NCI-H510A (cell line): ENCODE measurements at regions not wholly inside any gene's neighbourhood (a gene's known extent, or its start where the extent isn't known, plus 50 kb on each side); places are given as distances from the start of the nearest gene placed in this dataset.
A peak's percentile ranks its signal among the peaks of the same experiment; 100 is the strongest.

Experiments
- DNase-seq: peaks from one replicate; lab custom pipeline; 2025; lab: John Stamatoyannopoulos, UW

DNA sequence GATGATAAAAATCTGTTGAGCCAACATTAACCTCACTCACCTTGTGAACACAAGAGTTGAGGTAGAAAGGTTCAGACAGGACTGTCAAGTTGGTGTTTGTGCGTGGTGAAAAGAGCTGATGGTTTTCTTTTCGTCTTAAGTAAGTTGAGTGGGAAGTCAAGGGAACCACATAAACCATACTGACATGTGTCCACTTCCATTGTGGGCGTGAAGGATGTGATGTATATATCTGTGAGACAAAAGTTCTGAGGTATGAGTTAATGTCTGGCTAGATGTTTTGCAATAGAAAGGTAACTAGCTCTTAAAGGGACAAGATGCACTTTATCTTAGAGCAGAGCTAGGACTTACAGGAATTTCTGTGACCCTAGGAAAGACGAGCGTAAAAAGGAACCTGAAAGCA lies 1272.1 kb upstream of the ADGRB3 start:
- DNase-seq, result no peak

DNA sequence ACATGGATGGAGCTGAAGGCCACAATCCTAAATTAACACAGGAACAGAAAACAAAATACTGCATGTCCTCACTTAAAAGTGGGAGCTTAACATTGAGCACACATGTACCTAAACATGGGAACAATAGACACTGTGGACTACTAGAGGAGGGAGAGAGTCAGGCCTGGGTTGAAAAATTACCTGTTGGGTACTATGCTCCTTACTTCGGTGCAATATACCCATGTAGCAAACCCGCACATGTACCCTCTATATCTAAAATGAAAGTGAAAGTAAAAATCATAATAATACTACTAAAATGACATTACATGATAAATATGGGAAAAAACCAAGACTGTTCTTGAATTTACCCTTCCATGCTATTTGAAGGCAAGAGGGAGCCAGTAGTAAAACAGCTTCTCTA lies 1273.8 kb upstream of the ADGRB3 start:
- no peak for DNase-seq

DNA sequence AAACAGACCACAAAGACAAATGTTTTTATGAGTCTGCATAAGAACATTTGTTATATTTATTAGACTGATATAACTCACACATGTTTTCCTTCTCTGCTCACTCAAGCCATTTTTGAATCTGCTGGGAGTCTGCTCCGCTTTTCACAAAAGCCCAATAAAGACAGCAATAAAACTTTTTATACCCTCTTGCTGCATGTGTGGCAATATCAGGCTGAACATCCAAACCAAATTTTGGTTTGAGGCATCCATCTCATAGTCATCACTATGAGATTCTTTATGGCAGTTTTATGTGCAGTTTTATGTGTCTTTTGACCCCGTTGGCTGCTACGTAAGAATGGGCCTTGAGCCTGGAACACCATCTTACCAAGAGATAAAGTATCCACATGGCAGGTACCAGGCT lies 1276.8 kb upstream of the ADGRB3 start:
- DNase-seq, result no peak

DNA sequence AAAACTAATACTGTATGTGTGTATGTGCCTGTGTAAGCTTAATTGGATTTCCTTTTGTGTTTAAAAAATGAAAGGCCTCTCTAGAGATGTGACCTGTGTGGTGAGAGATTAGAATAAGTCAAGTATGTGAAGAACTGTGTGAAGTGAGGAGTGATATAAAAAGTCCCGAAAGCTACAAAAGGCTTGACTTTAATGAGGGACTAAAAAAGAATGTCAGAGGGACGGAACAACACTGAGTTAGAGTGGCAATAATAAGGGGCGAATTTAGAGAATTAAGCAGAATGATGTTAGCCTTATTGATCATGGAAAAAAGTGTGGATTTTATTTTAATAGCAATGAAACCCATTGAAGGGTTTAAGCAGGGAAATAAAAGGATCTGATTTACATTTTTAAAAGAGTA lies 1281.2 kb upstream of the ADGRB3 start:
- no peak for DNase-seq

DNA sequence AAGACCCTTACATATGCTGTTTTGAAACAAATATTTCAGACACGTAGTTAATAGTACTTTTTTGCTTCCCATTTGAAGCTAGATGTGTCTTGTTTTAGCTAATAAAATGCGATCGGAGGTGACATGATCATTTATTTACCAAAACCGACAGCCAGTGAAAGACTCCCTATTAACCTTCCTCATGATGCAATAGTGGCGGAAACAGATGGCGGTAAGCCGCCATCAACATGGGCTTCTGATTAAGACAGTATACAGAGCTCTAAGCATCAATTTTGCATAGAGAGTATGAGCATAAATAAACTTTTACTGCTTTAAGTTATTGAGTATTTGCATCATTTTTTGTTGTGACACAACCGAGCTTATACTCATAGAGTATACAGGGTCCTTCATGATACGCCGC lies 1282.4 kb upstream of the ADGRB3 start:
- DNase-seq, result no peak

DNA sequence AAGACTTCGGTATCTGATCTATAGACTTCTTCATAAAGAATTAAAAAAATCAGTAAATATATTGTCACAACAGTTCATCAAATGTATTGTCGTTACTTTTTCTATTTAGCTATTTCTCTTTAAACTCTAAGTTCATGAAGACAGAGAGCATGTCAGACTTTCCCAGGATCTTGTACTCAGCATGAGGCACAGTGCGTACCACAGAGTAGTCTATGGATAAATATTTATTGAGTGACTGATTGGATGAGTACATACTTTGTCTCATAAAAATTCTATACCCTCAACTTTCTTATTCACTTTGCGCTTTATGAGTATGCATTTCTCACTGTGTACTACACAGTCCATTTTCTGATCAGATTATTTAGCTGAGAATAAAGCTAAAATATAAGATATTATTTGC lies 1284.4 kb upstream of the ADGRB3 start:
- DNase-seq, result no peak

DNA sequence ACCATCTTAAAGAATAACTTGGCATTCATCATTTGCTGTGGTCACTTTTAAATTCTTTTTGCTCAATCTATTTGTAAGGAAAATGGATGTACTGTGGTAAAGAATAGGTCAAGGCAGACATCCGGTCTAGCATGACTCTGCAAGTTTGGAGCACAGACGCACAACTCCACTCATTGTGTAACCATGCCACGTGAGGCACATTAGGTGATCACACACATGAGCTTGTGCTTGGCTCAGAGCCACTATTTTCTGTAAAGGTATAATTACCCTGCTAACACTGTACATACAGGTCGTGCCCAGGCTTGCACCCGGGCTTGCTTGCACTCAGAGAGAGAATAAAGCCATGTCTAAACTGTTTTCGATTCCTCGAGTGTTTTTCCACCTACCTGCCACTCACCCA lies 1289.1 kb upstream of the ADGRB3 start:
- peak; percentile 29 for DNase-seq

DNA sequence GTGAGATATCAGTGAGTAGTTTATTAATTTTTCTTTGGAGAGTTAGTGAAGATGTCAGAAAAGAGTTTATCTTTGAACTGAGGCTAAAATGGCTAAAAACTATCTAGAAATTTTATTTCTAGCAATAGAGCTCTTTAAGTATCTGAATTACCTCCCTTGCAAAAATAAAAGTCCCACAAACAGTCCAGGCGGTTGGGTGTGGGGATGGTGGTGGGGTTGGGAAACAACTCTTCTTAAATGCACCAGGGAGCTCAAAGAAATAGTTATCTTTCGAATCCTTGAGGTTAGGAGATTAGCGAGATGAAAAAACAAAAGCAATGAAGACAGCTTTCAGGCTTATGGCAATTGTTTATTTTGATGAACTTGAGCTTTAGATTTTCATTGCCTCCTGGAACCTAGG lies 1299.1 kb upstream of the ADGRB3 start:
- no peak for DNase-seq

DNA sequence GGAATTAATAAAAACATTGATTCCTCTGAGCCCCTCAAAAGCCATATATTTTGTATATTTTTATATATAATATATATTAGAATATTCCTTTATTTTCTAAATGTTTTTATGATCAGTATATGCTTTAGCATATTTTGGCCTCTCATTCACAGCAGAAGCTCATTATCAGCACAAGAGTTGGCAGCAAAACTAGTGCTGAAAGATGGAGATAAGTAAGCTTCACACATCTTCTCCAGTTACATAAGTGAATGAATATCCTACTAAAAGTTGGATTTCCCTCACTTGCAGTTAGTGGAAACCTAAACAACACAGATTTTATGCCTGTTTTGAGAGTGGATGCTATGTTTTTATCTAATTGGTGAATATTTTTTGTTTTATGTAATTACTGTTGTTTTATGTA lies 1303.8 kb upstream of the ADGRB3 start:
- DNase-seq, result no peak

DNA sequence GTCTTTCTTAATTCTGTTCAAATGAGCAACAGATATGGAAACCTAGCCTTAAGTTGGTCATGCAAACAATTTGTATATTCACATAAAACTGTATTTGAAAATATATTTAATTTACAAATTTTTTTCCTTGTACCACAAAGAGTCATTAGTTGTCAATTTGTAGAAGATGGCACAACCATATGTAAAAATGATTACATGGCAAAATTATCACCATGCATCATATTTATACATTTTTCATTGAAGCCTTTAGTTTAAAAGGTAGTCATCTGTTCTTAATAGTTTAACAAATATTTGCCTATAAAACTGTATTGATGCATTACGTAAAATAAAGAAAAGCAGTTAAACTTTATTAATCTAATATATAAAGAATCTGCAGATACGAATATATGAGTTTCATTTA lies 1306.8 kb upstream of the ADGRB3 start:
- DNase-seq, result no peak

DNA sequence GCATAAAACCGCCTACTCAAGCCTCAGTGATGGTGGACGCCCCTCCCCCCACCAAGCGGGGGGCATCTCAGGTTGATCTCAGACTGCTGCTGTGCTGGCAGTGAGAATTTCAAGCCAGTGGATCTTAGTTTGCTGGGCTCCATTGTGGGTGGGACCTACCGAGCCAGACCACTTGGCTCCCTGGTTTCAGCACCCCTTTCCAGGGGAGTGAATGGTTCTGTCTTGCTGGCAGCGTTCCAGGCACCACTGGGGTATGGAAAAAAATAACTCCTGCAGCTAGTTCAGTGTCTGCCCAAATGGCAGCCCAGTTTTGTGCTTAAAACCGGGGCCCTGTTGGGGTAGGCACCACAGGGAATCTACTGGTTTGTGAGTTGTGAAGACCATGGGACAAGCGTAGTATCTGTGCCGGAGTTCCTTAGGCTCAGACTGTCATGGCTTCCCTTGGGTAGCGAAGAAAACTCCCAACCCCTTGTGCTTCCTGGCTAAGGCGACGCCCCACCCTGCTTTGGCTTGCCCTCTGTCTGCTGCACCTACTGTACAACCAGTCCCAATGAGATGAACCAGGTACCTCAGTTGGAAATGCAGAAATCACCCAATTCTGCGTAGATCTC lies 1334.5 kb upstream of the ADGRB3 start:
- DNase-seq, result no peak

DNA sequence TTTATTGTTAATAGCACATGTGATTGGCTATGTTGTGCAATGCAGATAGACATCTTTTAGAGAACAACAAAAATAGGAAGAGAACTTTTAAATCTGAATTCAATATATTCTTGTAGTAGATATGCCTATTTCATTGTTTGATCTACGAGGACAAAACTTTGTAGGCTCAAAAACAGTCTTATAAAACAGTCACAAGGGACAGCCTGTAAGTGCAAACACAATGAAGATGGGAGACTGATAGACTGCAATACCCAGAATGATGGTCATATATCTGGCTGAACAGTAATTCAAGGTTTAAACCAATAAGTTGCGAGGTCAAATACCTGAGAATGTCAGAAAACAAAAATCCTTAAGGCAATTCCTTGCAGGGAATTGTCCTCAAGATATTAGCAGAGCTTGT lies 1342.9 kb upstream of the ADGRB3 start:
- DNase-seq, result no peak

DNA sequence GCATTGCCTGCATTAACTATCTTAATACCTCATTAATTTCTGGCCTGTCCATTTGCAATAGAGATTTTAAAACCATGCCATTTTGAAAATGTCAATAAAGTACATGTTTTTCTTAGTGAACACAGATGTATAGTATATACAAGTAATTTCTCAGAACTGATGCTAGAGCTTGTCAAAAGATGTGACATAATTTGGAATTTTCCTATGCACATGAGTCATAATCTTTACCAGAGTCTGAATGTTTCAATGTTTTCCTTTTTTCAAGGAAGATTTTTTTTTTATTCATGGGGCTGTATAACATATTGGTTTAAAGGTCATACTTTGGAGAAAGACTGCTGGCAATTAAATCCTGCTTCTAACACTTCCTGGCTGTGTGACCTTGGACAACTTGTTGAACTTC lies 1347.5 kb upstream of the ADGRB3 start:
- no peak for DNase-seq

DNA sequence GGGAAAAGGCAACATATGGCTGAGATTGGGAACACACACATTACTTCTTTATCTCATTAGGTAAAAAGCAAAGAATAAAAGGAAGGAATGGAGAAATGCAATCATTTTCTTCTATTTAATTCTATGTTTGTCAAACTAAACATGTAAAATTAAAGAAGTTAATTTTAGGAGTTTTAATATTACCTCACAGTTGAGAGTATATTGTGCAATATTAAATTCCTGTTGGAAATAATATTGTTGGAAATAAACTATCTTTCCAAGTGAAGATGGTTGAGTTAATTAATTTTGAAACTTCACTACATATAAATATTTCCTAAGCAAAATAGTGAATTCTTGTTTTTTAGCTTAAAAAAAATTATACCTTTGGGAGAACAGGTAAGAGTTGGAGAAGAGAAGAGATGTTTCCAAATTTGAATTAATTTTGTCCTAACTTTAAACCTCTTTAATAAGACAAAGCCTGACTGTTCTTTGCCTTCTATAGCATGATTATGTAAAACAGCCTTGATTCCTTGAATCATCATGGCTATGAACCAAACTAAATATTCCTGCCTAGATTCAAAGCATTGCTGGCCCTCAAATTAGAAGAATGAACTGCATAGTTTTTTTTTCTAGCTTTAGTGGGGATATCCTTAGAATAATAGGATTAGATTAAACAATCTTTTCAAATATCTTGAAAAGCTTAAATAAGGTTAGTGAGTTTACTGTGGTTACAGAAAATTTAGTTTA lies 1349.1 kb upstream of the ADGRB3 start:
- no peak for DNase-seq

DNA sequence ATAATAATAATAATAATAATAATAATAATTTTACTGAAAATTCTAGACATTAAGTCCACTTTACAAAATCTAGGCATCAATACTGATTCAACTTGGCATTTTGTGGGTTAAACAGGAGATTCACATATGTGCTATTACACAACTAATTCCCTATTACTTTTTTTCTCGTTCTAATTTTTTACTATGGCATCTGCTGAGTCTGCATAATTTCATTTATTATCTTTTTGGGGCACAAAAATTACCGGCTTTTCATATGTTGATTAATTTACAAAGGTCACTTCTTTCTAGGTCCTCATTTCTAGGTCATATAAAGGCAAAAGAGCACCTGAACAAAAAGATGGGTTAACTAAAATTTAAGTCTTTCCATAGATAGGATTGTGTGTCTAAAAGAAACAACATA lies 1357.8 kb upstream of the ADGRB3 start:
- no peak for DNase-seq

DNA sequence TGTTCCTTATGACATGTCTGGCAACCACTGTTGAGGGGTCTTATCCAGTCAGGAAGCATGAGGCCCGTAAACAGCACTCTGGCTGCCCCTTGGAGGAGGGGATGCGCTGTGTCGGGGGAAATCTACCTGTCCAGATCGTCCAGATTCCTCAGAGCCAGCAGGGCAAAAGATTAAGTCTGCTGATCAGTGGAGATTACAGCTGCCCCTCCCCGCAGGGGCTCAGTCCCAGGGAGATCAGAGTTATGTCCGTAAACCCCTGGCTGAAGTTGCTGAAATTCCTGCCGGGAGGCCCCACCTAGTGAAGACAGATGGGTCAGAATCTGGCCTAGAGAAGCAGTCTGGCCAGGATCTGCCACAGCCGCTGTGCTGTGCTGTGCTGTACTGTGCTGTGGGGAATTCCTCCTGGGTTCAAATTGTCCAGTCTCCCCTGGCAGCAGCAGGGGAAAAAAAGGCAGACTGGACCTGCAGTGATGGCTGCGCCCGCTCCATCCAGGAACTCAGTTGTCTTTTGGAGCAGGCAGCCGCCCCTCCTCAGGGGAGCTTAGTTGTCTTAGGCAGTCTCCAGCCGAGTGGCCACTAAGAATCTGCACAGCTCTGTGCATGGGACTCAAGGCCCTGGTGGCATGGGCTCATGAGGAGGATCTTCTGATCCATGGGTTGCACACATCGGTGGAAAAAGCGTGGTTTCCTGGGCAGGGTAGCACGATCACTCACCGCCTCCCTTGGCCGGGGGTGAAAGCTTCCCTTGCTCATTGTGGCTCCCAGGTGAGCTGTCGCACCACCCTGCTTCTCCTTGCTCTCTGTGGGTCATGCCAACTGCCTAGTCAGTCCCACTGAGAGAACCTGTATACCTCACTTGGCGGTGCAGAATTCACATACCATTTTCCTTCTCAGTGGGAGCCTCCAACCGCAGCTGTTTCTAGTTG lies 1368.8 kb upstream of the ADGRB3 start:
- DNase-seq, result no peak

DNA sequence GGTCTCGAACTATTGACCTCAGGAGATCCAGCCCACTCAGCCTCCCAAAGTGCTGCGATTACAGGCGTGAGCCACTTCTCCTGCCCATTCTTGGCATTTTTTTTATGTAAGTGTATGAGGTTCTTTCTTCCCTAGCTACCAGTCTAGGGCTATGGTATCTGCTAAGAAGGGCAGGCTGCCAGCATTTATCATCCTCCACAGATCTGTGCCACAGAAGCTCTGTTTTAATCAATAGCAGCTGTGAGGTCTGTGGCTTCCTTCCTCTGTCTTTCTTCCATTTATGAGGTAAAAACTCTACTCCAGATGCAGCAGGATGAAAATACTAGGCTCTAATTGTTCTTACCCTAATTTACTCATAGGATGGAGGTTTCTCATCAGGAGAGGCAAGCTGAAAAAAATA lies 1382.4 kb upstream of the ADGRB3 start:
- DNase-seq, result no peak

DNA sequence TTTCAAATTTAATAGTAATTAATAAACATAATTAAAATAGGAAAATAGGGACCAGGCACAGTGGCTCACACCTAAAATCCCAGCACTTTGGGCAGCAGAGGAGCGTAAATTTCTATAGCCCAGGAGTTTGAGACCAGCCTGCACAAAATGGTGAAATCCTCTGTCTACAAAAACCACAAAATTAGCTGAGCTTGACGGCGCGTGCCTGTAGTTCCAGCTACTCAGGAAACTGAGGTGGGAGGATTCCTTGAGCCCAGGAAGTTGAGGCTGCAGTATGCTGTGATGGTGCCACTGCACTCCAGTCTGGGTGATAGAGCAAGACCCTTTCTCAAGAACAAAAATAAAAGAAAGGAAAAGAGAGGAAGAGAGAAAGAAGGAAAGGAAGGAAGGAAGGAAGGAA lies 1387.0 kb upstream of the ADGRB3 start:
- no peak for DNase-seq

DNA sequence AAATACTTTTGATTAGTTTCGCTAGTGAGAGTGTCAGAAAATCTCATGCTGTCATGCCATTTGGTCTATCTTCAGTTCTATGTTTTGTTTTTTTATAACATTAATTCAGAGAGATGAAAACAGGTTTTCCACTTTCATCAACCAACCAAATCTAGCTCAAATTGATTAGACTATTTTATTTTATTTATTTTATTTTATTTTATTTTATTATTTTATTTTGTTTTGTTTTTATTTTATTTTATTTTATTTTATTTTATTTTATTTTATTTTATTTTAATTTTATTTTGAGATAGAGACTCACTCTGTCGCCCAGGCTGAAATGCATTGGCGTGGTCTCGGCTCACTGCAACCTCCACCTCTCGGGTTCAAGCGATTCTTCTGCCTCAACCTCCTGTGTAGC lies 1391.0 kb upstream of the ADGRB3 start:
- DNase-seq, result no peak

DNA sequence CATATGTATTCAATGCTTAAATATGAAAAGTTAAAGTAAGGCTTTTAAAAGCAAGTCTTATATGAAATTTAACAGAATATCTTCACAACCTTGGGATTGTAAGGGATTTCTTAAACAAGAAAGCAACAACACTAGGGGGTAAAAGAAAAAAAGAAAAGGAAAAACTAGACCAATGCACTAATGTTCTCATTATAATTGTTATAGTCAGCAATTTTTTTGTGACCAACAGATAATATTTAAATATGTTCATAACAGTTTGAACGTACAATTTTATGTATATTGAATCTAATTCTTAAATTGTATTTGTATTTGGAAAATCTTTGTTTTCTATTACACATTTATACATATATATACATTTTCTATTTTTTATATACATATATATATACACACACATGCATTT lies 1397.8 kb upstream of the ADGRB3 start:
- DNase-seq, result no peak

DNA sequence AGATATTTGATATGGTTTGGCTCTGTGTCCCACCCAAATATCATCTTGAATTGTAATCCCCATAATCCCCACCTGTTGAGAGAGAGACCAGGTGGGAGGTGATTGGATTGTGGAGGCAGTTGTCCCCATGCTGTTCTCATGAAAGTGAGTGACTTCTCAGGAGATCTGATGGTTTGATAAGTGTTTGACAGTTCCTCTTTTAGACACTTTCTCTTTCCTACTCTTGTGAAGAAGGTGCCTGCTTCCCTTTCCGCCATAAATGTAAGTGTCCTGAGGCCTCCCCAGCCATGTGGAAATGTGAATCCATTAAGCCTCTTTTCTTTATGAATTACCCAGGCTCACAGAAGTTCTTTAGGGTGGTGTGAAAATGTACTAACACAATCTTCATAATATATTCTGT lies 1404.0 kb upstream of the ADGRB3 start:
- no peak for DNase-seq

DNA sequence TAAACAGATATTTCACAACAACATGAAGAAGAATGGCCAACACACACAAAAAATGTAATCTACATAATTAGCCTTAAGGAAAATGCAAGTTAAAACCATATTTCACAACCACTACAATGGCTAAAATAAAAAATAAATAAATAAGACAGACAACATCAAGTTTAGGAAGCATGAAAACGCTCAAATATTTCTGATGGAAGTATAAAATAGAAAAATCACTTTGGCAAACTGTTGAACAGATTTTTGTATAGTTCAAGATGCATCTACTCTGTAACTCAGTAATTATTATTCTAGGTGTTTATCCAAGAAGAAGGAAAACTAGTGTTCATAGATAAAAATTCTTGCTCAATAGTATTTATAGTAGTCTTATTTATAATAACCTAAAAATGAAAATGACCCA lies 1410.1 kb upstream of the ADGRB3 start:
- DNase-seq, result no peak

DNA sequence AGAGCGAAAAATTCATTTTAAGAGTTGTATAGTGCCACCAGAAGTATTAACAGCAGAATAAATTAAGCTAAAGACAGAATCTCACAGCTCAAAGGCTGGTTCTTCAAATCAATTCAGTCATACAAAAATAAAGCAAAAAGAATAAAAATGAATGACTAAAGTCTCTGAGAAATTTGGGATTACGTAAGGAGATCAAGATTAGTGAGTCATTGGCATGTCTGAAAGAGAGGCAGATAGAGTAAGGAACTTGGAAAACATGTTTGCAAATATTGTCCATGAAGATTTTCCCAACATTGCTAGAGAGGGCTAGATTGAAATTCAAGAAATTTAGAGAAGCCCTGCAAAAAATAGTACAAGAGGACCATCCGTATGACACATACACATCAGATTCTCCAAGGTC lies 1413.9 kb upstream of the ADGRB3 start:
- no peak for DNase-seq
